ENCODE measurements at regions not wholly inside any gene's neighbourhood (a gene's known extent, or its start where the extent isn't known, plus 50 kb on each side); places are given as distances from the start of the nearest gene placed in this dataset.

DNA sequence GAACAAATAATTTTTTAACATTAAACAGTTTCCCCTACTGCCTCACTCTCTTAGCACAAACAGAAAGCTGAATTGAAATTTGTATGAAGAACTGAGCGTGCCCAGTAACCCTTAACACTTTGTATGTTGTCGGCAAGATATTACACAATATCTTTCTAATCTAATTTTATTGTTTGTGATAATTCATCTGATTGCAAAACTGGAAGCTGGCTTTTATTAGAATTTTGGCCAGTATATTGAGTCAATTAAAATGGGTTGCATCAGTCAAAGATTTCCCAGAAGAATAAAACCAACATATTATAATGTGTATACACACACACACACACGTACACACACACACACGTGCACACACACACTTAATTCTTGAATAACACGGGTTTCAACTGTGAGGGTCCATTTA is 2332.1 kb downstream of the PCDH7 start:
- Mint-ChIP-seq H3K36me3 (ENCODE audit: low read depth) (no peaks in the 10 kb centered on the region), H3K9me3 (peaks cover 7% of the 10 kb centered on the region), H3K27ac (no peak overlapping the region), H3K27me3 (no peaks in the 10 kb centered on the region), H3K4me3 (no peak overlapping the region), H3K4me1 (ENCODE audit: low read depth) (no peaks in the 10 kb centered on the region)
- ATAC-seq (ENCODE audit: poor library complexity) (no peak), DNase-seq (no peak)
- Histone ChIP-seq H3K4me1 (ENCODE audit: insufficient read depth, low read length) (no peaks in the 10 kb centered on the region), H3K9me3 (ENCODE audit: control insufficient read depth in 1 of 2, insufficient read depth in 1 of 2, low read length in 2 of 2) (peaks cover 0 to 3% of the 10 kb centered on the region in 2 experiments), H3K4me3 (ENCODE audit: low read length) (no peak overlapping the region), H3K36me3 (ENCODE audit: insufficient read depth, low read length) (no peaks in the 10 kb centered on the region), H3K27me3 (ENCODE audit: control insufficient read depth in 1 of 2, insufficient read depth in 2 of 2, low read length in 2 of 2) (no peaks in the 10 kb centered on the region), H3K27ac (ENCODE audit: low read depth in 1 of 2, low read length in 2 of 2) (no peak overlapping the region)
- TF ChIP-seq, protein P1, sequence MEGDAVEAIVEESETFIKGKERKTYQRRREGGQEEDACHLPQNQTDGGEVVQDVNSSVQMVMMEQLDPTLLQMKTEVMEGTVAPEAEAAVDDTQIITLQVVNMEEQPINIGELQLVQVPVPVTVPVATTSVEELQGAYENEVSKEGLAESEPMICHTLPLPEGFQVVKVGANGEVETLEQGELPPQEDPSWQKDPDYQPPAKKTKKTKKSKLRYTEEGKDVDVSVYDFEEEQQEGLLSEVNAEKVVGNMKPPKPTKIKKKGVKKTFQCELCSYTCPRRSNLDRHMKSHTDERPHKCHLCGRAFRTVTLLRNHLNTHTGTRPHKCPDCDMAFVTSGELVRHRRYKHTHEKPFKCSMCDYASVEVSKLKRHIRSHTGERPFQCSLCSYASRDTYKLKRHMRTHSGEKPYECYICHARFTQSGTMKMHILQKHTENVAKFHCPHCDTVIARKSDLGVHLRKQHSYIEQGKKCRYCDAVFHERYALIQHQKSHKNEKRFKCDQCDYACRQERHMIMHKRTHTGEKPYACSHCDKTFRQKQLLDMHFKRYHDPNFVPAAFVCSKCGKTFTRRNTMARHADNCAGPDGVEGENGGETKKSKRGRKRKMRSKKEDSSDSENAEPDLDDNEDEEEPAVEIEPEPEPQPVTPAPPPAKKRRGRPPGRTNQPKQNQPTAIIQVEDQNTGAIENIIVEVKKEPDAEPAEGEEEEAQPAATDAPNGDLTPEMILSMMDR (IDR thresholded peaks at IDR 0.05), result no peak
- CTCF ChIA-PET, result no interaction called here
- intact Hi-C loops (cut with DNase I, micrococcal nuclease), result no loop called here
- POLR2A ChIA-PET, result no interaction called here

DNA sequence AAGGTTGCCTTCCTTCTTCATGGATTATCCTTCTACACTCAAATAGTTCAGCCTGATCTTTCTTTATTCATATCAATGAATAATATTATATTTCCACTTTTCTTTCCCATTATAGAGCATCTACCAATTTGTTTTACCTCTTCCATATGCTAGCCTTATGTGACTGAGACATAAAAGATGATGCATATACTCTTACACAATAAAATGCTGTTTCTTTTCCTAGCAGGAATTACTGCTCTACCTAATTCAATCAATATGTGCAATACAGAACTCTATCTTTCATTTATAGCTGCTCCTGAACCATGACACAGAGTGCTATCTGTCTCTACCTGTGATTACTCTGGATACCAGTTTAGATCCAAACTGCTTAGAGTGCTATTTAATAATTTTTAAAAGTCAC is 2334.0 kb downstream of the PCDH7 start:
- CTCF ChIA-PET, result no interaction called here
- Histone ChIP-seq H3K4me1 (ENCODE audit: insufficient read depth, low read length) (no peaks in the 10 kb centered on the region), H3K9me3 (ENCODE audit: control insufficient read depth in 1 of 2, insufficient read depth in 1 of 2, low read length in 2 of 2) (no peaks in the 10 kb centered on the region), H3K27me3 (ENCODE audit: control insufficient read depth in 1 of 2, insufficient read depth in 2 of 2, low read length in 2 of 2) (no peaks in the 10 kb centered on the region), H3K4me3 (ENCODE audit: low read length) (no peak overlapping the region), H3K27ac (ENCODE audit: low read depth in 1 of 2, low read length in 2 of 2) (no peak overlapping the region), H3K36me3 (ENCODE audit: insufficient read depth, low read length) (no peaks in the 10 kb centered on the region)
- Mint-ChIP-seq H3K27me3 (no peaks in the 10 kb centered on the region), H3K36me3 (ENCODE audit: low read depth) (no peaks in the 10 kb centered on the region), H3K9me3 (peaks cover 5% of the 10 kb centered on the region), H3K4me1 (ENCODE audit: low read depth) (no peaks in the 10 kb centered on the region), H3K4me3 (no peak overlapping the region), H3K27ac (no peak overlapping the region)
- POLR2A ChIA-PET, result no interaction called here
- intact Hi-C loops (cut with DNase I, micrococcal nuclease), result no loop called here
- TF ChIP-seq, protein P1 (IDR thresholded peaks at IDR 0.05), result no peak
- no peak for ATAC-seq (ENCODE audit: poor library complexity)
- no peak for DNase-seq

DNA sequence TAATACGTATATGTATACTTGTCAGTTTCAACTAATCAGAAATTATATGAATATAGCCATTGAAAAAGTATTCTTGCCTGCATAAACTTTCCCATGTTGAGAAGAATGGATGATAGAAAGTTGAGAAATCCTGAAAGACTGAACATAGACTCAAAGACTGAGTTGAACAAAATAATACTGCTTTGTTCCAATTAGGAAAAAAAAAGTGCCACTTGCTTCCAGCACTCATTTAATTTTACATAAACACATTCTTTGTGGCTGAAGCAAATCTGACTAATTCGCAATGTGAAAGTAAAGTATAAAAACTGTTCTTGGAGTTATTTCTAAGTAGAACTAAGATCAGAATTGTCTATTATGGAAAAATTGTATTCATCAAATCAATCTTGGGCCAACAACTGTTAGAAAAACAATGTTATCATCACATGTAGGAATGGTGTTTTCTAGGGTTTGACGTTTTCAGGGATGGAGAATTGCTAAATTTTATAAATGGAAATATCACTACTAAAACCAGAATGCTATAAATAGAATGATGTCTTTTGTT is 2334.6 kb downstream of the PCDH7 start:
- CTCF ChIA-PET, result no interaction called here
- peaks cover 5% of the 10 kb centered on the region for H3K9me3 Mint-ChIP-seq
- POLR2A ChIA-PET, result no interaction called here
- H3K27me3 ChIP-seq (ENCODE audit: control insufficient read depth in 1 of 2, insufficient read depth in 2 of 2, low read length in 2 of 2), result no peaks in the 10 kb centered on the region
- no peak for DNase-seq
- H3K36me3 Mint-ChIP-seq (ENCODE audit: low read depth), result no peaks in the 10 kb centered on the region
- no peak for ATAC-seq (ENCODE audit: poor library complexity)
- intact Hi-C loops (cut with DNase I, micrococcal nuclease), result no loop called here
- H3K4me1 Mint-ChIP-seq (ENCODE audit: low read depth), result no peaks in the 10 kb centered on the region
- H3K4me1 ChIP-seq (ENCODE audit: insufficient read depth, low read length), result no peaks in the 10 kb centered on the region
- H3K4me3 Mint-ChIP-seq, result no peak overlapping the region
- H3K4me3 ChIP-seq (ENCODE audit: low read length), result no peak overlapping the region
- no peaks in the 10 kb centered on the region for H3K9me3 ChIP-seq (ENCODE audit: control insufficient read depth in 1 of 2, insufficient read depth in 1 of 2, low read length in 2 of 2)
- H3K36me3 ChIP-seq (ENCODE audit: insufficient read depth, low read length), result no peaks in the 10 kb centered on the region
- TF ChIP-seq, protein P1 (IDR thresholded peaks at IDR 0.05), result no peak
- no peak overlapping the region for H3K27ac Mint-ChIP-seq
- no peak overlapping the region for H3K27ac ChIP-seq (ENCODE audit: low read depth in 1 of 2, low read length in 2 of 2)
- H3K27me3 Mint-ChIP-seq, result no peaks in the 10 kb centered on the region
